GM21737 (cell line): ENCODE measurements at regions not wholly inside any gene's neighbourhood (a gene's known extent, or its start where the extent isn't known, plus 50 kb on each side); places are given as distances from the start of the nearest gene placed in this dataset.

Source experiments
- ATAC-seq: cut with Tn5 transposase; IDR thresholded peaks from one replicate; pipeline ENCODE4 v1.9.1; 2021; ENCODE audit warnings: mild to moderate bottlenecking, moderate library complexity; ENCODE audit not compliant: unreplicated experiment

DNA sequence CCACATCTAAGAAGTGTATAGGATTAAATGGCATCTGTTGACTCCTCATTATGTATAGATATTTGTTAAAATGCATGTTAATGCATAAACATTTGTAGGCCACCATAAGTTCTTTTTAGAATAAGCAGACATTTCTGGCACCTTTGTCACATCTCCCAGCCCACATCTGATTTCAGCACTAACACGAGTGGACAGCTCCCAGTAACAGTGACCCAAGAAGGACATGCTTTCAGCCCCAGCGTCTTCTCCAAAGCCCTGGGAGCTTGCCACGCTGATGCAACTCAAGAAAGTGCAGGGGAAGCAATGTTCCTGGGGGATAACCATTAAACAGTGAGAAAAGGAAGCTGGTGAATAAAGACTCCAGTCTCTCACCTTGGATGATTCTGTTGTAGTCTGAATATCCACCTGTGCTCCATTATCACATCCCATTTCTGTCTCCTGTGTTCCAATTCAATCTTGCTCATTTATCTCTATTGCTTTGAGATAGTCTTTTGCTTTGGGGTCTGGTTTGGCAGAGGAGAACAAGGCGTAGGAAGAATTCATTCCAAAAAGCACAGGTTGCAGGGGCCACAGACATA, 182.6 kb upstream of the THSD7B start:
- no peak for ATAC-seq

DNA sequence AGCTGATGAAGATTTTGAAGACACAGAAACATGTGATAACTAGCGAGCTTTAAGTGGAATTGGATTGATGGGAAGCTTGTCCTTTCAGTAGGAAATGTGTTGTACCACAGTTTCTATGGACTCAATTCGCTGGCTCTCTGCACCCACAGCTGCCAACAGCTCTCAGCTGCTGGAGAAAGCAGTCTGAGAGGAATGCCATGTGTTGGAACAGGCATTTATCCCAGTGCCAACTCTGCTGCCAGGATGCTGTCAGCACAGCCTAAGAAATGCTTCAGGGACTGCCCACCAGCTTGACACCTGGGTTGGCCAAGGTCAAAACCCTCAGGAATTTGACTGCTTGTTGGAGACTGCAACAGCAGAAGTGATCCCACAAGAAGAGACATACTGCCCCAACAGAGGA, 193.0 kb upstream of the THSD7B start:
- ATAC-seq, result no peak

DNA sequence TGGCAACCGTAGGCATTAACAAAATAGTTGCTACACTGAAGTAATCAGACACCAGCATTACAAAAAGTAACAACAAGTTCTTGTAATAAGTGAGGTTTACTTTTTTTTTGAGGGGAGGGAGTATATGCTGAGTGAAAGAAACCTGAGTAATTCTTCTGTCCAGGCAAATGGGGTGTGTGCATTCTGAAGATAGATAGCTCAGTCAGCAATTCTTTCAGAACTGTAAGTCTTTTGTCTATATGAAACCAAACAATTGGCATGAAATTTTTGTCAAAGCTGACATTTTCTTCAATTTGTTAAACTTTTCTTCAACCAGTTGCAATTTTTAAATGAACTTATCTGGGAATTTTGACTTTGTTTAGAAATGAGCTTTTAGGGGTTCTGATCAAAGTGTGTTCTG, 208.1 kb upstream of the THSD7B start:
- no peak for ATAC-seq

DNA sequence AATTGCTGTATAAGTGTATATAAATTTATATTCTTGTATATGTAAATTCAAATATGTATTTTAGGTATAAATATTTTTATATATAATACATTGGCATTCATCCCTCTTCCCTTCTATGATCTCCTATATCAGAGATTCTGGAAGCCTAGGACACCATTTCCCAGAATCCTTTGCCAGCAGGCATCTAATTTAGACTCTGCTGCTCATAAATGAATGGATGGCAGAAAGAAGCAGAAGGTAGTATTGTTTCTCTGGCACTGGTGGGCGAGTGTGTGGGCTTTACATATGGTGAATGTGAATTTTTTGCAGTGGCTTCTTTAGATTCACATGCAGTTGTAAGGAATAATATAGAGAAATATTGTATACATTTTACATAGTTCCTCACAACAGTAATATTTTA, 215.2 kb upstream of the THSD7B start:
- no peak for ATAC-seq

DNA sequence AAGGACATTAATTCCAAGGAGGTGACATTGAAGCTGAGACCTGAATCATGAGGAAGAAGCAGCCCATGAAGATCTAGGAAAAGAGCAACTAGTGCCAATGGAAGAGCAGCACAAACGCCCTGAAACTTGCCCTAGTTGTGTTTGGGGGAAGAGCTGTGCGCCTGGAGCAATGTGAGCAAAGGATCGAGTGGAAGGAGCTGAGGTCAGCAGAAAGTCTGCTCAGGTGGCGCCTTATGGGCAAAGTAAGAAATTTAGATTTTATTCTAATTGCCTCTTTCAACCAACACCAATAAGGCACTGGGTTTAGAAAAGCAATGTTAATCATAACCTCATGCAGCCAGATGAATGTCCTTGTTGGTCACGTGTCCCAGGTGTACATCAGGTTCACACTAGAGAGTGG, 226.0 kb upstream of the THSD7B start:
- no peak for ATAC-seq

DNA sequence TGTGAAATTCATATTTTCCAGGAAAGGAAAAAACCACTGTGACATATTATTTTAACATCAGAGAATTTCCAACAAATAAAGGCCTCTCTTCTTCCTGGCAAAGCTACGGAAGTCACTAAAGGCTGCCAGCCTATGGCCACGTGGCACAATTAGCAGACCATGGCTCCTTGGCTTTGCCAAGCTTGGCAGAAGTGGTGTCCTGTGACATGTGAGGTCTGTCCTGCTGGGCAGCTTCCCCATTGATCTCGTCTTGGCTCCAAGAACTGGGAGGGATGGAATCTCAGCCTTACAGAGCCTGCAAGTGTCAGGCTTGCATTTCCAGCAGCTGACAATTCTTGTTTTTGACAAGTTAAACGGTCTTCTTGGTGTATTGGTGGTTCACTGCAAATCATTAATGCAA, 226.9 kb upstream of the THSD7B start:
- no peak for ATAC-seq

DNA sequence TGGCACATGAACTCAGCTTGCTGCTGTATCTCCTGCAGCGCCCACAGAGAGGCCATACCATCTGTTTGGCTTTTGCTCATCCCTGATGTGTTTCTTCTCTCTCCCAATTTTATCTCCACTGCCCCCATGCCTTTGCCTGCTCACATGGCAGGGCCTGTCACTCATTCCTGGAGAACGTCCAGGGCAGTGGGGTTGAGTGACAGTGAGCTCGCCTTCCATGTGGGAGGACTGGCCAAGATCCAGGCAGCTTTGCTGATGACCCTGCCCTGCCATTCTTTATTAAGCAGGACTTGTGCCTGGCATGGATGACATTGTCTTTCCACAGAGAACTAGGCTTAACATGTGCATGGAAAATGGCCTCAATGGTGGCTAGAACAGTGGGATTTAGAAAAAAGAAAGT, 230.5 kb upstream of the THSD7B start:
- no peak for ATAC-seq

DNA sequence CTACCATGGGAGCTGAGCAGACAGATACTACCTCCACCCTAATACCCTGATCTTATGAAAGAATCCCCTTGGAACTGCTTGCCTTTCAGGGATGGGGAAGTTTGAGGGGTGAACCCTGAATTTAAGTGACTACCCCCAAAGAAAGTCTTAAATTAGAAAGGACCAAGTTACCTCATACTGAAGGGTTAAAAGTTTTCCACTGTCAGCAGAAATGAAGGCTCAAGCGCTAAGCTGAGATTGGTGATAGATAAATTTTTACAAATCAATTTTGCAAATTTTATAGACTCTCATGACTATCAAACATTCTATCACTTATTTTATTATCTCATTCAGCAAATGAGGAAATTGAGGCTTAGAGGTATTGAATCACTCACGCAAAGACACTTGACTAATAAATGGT, 233.2 kb upstream of the THSD7B start:
- ATAC-seq, result no peak

DNA sequence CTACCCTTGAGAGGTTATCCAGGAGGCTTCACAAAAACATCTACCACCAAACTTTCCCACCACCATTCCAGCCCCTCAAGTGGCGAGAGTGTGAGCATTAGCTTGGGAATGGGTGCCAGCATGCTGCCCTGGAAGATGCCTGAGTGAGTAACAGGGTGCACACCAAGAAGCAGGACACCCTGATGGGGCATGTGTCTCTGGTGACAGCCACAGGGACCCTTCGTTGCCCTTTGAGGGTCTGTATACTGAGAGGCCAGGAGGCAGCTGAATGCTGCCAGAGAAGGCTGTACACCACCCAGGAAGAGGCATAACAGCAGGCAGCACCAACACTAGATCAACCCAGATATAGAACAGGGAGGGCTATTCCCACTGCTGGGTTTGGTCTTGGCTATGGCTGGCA, 233.6 kb upstream of the THSD7B start:
- no peak for ATAC-seq

DNA sequence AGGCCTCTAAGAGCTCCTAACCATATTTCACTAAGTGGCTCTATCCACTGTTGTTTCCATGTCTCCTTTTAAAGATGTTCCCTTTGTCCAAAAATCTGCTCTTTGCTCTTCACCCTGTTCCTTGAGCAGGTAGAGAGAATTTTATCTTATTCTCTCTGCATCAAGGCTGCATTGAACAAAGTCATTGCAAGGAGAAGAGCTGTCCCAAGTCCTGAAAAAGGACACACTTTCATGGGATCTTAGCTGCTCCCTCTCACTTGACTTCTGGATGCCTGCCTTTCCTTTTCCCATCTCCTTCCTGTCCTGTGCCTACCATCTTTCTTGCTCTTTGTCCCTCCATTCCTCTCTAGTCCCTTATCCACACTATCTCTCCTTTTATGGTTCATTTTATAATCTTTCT, 235.2 kb upstream of the THSD7B start:
- ATAC-seq, result no peak

DNA sequence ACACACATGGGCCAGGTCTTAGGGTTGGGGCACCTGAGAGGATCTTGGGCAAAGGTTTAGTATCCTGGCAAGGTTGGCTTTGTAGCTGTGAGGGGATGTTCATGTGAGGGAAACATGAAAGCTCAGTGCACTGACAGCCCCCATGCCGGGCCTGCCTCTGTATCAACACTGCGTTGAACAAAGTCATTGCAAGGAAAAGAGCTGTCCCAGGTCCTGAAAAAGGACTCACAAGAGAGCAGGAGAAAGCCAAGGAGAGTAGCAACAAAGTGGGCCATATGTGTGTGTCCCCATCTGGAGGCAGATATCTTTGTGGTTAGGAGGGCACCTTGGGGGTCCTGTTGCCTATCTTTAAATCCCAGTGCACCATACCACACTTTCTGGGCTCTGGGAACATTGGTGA, 237.8 kb upstream of the THSD7B start:
- no peak for ATAC-seq

DNA sequence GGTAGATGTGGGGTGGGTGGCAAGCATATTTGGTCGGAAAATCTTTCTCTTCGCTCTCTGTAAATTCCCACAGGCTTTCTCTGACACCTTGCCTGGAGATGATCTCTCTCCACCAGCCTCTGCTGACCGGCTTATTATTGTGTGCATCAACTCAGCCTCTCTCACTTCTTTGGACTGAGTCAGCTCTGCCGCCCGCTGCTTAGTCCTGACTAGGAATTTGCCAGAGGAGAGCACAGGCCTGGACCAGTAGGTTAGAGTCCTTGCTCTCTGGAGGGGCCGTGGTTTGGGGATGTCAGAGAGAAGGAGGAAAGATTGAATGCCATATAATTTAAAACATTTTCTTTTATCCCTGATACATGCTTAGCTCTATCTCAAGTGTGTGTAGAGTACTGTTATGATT, 242.6 kb upstream of the THSD7B start:
- ATAC-seq, result no peak

DNA sequence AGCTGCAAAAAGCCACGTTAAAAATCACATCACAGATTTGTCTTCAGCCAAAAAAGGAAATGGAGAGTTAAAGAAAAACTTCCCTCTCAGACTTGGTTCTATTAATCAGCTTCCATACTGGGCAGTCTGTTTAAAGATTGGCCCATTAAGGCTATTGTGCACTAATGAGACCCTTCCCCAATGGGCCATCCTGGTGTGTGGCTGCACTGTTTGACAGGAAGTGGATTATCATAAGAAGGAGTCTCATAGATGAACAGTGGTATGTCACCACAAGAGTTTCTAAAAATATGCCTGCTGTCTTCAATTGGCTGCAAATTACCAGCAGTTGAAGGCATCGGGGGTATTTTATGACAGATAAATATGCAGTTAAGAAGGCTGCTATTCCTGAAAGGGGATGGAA, 247.6 kb upstream of the THSD7B start:
- no peak for ATAC-seq

DNA sequence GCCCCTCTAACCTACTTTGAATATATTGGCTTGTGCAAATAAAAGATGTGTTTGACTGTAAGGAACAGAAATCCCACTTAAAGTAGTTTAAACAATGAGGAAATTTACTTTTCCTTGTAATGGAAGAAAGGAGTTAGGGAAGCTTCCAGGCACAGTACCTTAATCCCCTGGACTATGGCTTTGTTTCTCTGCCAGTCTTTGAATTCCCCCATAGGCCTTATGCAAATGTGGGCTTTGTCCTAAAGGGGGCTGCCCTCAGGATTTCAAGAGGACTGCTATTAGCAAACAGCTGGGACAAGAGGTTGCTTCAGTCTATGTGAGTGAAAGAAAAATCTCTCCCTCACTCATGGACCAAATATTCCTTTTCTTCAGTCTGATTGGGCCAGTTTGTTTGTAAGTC, 255.1 kb upstream of the THSD7B start:
- ATAC-seq, result no peak

DNA sequence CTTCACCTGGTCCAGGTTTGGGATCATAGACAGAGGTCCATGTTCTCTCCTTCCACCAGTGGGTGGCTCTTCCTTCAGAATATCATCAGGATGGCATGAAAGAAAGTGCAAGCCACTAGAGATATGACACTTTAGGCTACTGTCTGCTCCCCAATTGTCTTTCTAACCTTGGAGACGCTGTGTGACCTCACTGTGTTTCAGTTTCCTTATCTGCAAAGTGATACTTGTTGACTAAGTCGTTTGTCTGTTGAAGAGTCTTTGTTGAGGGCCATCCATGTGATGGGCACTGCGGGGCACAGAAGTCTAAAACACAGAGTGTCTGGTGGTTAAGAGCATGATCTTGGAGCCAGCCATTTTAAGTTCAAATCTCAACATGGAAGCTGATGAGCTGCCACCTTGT, 259.9 kb upstream of the THSD7B start:
- no peak for ATAC-seq

DNA sequence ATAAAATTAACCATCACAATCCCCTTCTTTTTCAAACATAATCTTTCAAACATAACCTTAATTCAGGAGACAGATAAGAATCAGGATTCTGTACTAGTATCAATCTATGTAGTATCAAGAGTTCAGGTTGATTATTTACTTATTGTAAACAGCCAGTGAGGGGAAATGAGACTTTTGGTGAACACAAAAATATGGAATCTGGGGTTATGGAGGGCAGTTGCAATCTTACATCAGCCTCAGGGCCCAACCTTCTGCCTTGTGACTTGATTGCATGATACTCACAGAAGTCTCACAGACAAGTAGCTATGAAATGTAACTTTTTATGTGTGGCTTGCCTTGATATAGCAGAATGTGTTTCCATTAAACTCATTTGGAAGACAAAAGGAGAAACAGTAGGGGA, 262.7 kb upstream of the THSD7B start:
- no peak for ATAC-seq

DNA sequence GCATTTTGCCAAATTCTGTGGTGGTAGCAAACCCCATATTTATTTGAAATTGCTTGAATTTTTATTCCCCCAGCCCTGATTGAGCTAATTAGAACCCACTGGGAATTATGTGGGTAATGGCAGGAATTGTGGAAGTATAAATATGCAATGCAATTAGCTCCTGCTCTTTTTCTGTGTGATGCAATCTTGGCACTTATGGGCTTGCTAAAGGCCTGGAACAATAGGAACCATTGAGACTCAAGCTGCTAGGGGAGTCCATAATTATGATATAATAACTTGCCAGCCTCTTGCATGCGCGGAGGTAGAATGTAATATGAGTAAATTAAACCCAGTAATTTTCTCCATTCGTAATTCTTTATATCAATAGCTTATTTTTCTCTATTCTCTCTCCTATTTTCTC, 267.6 kb upstream of the THSD7B start:
- no peak for ATAC-seq

DNA sequence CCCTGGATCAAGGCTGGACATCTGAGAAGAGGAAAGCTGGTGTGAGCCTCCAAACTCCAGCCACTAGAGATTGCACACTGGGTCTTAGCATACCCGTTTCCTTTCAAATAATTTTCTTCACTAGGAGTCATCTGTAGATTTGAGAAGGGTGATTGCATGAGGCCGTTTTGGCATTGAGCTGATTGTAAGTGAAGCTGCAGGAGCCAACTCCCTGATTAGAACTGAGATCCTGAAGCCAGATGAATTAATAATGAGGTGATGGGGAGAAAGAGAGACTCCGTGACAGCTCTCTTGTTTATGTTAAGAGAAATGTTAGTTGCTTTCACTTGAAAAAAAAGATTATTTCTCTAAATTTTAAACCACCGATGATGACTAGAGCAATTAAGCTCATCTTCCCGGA, 268.4 kb upstream of the THSD7B start:
- no peak for ATAC-seq

DNA sequence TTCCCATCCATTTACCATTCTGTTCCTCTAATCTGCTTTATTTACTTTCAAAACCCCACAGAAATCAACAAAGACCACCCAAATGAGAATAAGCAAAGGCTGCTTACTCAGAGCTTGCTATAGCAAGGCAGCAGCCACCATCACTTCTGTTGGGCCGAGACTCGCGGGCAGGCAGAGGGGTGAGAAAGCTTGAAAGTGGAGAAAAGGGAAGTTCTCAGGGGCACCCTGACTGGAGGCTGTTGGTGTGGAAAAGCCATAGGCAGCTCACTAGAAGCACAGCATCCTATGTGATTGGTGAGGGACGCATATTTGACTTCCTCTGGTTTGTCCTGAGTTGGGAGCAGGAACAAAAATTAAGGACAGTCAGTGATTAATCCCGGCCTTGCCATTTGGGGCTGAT, 269.7 kb upstream of the THSD7B start:
- no peak for ATAC-seq

DNA sequence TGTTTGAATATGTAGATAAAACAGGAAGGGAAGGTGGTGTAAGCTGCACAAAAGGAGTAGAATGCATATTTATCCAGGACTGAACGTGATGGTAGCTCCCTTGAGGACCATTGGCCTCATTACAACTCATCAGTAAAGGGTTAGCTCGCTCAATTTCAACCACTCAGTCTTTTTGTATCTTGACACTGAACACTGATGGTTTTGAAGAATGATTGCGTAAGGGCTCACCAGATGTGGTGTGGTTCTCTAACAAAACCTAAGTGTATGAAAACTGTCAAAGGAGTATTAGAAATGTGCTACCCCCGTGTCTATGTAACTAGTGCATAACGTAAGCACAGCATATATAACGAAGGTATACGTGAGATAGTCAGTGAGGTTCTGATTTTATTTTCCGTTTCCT, 272.4 kb upstream of the THSD7B start:
- no peak for ATAC-seq

DNA sequence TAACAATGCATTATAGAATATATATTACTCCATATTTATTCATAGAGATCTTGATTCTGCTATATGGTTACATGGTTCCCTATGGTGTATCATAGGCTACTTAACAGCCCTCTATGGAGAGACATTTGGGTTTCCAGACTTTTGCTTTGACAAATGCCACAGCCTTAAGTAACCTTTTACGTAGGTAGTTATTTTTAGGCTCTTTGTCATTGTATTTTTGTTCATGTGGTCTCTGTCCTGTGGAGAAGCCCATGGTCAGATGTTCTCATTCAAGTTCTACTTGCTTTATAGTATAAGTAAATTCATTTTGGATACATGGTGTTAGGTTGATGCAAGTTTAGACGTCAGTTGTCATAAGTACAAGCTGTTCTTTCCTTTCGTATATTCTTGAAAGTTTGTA, 275.2 kb upstream of the THSD7B start:
- ATAC-seq, result no peak

DNA sequence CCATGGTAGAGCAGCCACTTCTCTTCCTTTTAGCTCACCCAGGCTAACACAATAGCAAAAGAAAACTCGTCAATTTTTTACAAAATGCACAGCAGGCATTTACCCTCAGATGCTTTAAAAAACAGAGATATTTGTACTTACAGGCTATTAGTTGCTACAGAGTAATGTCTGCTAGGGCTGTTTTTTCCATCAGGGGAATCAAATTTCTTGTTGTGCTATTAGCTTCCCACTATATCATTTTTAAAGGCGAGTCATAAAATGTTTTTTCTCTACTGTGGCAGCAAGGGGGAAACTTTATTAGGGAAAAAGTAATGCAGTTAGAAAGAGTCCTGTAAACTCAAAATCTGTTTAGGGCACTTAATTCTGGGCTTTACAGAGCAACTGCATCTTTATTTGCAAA, 277.9 kb upstream of the THSD7B start:
- ATAC-seq, result no peak

DNA sequence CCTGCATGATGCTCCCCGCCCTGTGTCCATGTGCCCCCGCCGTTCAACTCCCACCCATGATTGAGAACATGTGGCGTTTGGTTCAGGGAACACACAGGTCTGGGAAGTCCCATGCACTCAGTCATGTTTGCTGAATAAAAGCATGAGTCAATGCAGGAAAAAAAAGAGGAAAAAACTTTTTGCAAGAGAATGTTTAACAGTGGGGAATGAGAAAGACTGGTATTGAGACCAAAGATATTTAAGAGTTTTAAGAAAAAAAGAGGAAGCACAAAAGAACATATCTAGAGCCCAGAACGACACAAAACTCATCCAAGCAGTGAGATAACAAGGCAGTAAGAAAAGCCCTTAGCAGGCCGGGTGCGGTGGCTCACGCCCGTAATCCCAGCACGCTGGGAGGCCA, 279.2 kb upstream of the THSD7B start:
- ATAC-seq, result no peak

DNA sequence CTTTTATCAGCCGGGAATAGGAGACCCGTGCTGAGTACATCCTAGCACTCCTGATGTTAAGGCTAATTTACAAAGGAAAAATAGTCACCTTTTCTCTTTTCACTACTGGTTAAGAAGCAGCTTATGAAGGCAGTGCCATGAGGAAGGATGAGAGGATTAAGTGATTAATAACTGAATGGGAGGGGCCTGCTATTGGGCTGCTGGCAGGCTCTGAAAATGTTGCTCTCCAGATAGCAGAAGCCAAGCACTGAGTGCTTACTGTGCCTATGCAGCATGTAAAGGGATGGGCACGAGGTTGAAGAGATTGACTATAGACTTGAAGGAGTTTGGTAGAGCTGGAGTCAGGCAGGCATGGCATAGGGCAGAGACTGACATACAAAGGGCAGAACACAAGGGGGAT, 282.4 kb upstream of the THSD7B start:
- no peak for ATAC-seq
